ENCODE measurements at regions not wholly inside any gene's neighbourhood (a gene's known extent, or its start where the extent isn't known, plus 50 kb on each side); places are given as distances from the start of the nearest gene placed in this dataset.

DNA sequence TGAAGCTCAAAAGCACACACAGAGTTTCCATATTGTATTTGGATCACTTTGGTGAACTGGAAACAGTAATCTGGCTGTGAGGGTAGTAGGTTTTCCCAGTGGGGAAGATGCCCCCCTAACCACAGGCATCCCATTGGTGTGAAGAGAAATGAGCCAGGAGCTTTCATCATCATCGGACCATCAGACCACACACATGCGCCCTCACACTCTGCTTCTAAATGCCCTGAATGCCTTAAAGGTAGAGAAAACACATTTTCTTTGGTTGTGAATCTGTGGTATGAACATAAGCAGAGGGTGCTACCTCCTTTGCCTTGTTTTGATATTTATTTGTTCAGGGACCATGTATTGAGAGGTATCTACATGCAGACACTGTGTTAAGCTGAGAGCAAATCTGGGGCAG is 79.0 kb upstream of the DNAH14 start:
- DNase-seq: no peak

GRCh38 chr1:224851210-224851847 is 78.1 kb upstream of the DNAH14 start:
- DNase-seq: no peak

- DNase-seq: no peak
Observed at GRCh38 chr1:224851848-224852261, 77.6 kb upstream of the DNAH14 start.

DNA sequence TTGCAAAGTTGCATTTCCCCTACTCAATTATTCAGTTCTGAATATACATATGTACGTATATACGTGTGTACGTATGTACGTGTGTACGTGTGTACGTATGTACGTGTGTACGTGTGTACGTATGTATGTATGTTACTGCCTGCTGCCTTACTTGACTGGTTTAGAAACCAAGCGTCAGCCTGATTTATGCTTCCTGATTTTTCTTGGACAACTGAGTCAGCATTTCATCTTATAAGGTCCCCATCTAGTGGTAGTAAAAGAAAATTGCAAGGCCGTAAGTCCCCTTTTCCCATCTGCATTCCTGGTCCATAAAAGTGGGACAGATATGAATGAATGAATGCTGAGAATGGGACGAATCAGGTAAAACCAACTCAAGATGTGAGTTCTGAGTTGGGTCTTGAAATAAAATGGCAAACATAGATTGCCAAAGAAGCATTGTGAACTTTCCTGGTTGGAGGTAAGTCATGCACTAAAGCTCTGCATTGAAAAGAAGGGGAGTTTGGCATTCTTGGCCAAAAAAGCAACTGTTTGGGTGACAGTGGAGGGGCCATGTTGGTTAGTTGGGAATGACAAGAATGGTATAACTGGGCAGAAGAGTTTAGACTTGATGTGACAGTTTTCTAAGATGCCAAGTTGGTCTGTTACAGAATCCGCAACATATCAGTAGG is 76.4 kb upstream of the DNAH14 start:
- DNase-seq: peak; percentile 10

DNA sequence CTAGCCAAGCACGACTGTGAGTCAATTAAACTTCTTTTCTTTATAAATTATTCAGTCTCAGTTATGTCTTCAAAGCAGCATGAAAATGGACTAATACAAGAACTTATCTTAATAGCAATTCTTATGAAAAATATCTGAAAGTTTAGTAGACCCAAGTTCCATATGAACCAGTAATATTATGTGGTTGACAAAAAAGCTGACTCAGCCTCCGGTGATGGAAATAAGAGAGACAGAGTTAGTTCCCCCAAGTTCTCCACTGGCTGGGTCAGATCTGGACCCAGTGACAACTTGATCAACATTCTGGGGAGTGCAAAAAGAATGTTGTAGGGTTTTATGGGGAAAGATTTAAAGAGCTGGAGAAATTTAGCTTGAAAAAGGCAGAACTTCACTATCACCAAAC is 72.5 kb upstream of the DNAH14 start:
- DNase-seq: no peak

GRCh38 chr1:224859651-224860050 is 69.8 kb upstream of the DNAH14 start:
- no peak for DNase-seq

GRCh38 chr1:224860488-224861338 is 68.8 kb upstream of the DNAH14 start:
- no peak for DNase-seq

- no peak for DNase-seq
Observed at GRCh38 chr1:224861339-224861716, 68.1 kb upstream of the DNAH14 start.

DNA sequence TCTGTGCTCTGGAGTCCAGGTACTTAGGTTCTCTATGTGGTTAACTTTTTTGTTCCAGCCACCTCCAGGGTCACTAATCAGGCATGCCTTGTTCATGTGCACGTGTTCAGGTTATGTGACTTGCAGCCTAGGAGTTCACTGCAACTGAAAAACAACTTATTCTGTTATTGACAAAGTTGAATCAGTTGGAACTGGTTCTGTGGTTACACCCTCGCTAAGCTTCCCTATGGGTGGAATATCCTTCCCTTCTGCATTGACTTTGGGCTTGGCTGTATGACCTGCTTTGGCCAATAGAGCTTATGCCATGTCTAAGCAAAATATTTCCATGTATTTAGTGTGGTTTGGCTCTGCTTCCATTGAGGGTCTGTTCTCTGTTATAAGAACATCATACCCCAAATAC is 66.0 kb upstream of the DNAH14 start:
- no peak for DNase-seq

- no peak for DNase-seq
Observed at GRCh38 chr1:224864006-224864405, 65.5 kb upstream of the DNAH14 start.

- no peak for DNase-seq
Observed at GRCh38 chr1:224865510-224865909, 64.0 kb upstream of the DNAH14 start.

DNA sequence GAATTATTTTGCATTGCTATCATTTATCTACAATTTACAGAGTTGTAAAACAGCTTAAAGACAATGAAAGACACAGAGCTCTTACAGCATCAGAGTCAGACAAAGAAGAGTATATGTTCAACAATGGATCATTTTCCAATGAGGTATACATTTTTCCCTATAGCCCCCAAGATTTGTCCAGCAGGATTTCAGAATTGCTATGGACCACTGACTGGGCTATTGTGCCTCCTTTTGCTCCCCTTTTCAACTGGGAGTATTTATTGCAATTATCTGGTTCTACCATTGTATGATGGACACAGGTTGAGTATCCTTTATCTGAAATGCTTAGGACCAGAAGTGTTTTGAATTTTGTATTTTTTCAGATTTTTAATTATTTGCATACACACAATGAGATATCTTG is 62.5 kb upstream of the DNAH14 start:
- DNase-seq: no peak

DNA sequence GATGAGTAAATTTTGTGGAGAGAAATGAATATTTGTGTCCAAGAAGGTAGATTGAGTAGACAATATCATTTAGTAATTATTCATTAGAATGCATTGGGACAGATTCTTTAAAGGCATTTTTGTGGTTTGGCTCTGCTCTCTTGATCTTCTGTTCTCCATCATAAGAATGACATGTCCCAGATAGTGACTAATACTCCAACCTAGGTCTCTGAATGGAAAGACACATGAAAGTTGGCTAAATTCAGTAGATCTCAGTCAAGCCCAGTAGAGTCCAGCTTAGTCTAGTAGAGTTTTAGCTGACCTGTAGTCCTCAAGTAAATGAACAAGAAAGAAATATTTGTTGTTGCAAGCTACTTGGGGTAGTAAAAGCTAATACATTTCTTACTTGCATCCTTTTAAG is 61.8 kb upstream of the DNAH14 start:
- no peak for DNase-seq

GRCh38 chr1:224872832-224873433 is 56.5 kb upstream of the DNAH14 start:
- no peak for DNase-seq

GRCh38 chr1:224873434-224874369 is 55.8 kb upstream of the DNAH14 start:
- DNase-seq: no peak

DNA sequence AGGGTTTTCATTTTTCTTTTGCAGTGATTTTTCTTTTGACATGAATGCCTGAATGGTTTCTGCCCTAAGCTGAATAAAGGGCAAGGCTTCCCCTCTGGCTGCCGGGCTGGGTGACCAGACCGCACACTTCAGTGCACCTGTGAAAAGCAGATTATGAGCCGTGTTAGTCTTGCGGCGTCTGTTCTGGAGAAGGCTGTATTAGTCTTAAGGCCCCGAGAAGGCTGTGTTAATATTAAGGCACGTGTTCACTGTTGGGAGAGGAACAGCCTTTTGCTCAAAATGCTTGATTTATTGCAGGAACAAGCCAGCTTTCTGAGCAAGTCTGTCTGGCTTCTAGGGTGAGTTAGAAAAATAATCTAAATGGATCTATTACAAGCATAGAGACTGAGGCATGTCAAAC is 54.7 kb upstream of the DNAH14 start:
- no peak for DNase-seq

- DNase-seq: no peak
Observed at GRCh38 chr1:224879162-224879803, 50.2 kb upstream of the DNAH14 start.

Measured in hindlimb muscle (tissue), 1 donor.